ENCODE measurements at regions not wholly inside any gene's neighbourhood (a gene's known extent, or its start where the extent isn't known, plus 50 kb on each side); places are given as distances from the start of the nearest gene placed in this dataset.

GRCh38 chr22:47957649-47958048 lies 1195.2 kb downstream of the TBC1D22A start:
- no peak overlapping the region for H3K4me3 ChIP-seq (ENCODE audit: low read depth, low read length)
- TF ChIP-seq, protein P1, sequence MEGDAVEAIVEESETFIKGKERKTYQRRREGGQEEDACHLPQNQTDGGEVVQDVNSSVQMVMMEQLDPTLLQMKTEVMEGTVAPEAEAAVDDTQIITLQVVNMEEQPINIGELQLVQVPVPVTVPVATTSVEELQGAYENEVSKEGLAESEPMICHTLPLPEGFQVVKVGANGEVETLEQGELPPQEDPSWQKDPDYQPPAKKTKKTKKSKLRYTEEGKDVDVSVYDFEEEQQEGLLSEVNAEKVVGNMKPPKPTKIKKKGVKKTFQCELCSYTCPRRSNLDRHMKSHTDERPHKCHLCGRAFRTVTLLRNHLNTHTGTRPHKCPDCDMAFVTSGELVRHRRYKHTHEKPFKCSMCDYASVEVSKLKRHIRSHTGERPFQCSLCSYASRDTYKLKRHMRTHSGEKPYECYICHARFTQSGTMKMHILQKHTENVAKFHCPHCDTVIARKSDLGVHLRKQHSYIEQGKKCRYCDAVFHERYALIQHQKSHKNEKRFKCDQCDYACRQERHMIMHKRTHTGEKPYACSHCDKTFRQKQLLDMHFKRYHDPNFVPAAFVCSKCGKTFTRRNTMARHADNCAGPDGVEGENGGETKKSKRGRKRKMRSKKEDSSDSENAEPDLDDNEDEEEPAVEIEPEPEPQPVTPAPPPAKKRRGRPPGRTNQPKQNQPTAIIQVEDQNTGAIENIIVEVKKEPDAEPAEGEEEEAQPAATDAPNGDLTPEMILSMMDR (IDR thresholded peaks at IDR 0.05; ENCODE audit: borderline replicate concordance, insufficient read depth, low read depth, low read length), result no peak

GRCh38 chr22:47954107-47954506 lies 1191.7 kb downstream of the TBC1D22A start:
- TF ChIP-seq, protein P1 (IDR thresholded peaks at IDR 0.05; ENCODE audit: borderline replicate concordance, insufficient read depth, low read depth, low read length), result no peak
- H3K4me3 ChIP-seq (ENCODE audit: low read depth, low read length), result no peak overlapping the region

GRCh38 chr22:47944941-47945340 lies 1182.5 kb downstream of the TBC1D22A start:
- TF ChIP-seq, protein P1 (IDR thresholded peaks at IDR 0.05; ENCODE audit: borderline replicate concordance, insufficient read depth, low read depth, low read length), result no peak
- no peak overlapping the region for H3K4me3 ChIP-seq (ENCODE audit: low read depth, low read length)

DNA sequence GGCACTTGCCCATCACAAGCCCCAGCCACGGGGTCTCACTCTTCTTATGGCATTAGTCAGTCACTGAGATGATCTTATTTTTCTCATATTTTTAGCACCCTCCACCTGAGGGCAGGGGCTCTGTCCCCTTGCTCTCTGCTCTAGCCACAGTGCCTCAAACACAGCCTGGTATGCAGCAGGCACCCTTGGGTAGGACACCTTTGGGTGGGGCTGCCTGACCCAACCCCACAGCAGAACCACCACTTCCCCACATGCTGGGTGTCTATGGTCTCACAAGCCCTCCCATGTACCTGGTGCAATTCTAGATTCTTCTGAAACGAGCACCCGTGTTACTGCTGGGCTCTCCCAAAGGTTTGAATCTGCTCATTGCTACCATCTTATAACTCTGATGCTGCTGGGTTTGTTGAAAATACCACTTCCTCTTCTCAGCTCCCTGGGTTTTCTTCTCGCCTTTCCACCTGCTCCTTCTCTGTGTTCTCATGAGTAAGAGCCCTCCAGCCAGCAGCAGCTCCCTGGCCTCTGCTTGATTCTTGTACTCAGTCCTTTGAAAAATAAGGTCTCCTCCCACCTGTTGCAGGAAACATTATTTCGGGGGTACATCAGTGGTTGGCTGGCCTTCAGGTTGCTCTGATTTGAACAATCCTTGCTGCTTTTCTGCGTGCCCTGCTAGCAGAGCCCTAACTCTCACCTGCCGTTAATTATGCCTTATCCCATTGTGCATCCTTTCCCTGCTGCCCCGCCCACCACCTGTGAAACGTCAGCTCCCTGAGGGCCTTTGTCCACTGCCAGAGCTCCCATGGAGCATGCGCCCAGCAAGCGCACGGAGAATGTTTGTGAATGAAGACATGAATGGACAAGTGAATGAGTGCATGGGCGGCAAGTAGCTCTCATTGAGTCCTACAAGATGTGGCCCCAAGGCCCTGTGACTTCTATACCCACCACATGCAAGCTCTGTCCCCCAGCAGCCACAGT lies 1181.6 kb downstream of the TBC1D22A start:
- TF ChIP-seq, protein P1 (IDR thresholded peaks at IDR 0.05; ENCODE audit: borderline replicate concordance, insufficient read depth, low read depth, low read length), result no peak
- no peak overlapping the region for H3K4me3 ChIP-seq (ENCODE audit: low read depth, low read length)

DNA sequence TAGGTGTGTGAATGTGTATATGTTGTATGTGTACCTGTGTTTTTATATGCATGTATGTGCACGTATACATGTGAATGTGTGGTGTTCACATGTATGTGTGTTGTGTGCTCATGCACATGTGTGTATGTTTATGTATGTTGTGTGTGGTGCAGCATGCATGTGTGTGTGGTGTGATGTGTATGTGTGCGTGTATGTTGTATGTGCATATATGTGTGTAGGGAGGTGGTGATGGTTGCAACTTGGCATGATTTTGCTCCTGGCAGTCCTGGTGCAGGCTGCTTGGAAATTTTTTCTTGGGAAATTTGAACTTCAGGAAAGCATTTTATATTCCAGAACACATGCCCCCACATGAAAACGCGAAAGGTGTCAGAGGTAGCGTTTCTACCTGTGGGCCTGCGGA lies 1177.8 kb downstream of the TBC1D22A start:
- no peak overlapping the region for H3K4me3 ChIP-seq (ENCODE audit: low read depth, low read length)
- TF ChIP-seq, protein P1 (IDR thresholded peaks at IDR 0.05; ENCODE audit: borderline replicate concordance, insufficient read depth, low read depth, low read length), result no peak

- H3K4me3 ChIP-seq (ENCODE audit: low read depth, low read length), result no peak overlapping the region
- TF ChIP-seq, protein P1 (IDR thresholded peaks at IDR 0.05; ENCODE audit: borderline replicate concordance, insufficient read depth, low read depth, low read length), result no peak
These were observed 1171.4 kb downstream of the TBC1D22A start for GRCh38 chr22:47933891-47934290.

- TF ChIP-seq, protein P1 (IDR thresholded peaks at IDR 0.05; ENCODE audit: borderline replicate concordance, insufficient read depth, low read depth, low read length), result no peak
- no peak overlapping the region for H3K4me3 ChIP-seq (ENCODE audit: low read depth, low read length)
These were observed 1170.8 kb downstream of the TBC1D22A start for GRCh38 chr22:47933226-47933625.
